Esophagus squamous epithelium (tissue), 4 donors: ENCODE measurements at regions not wholly inside any gene's neighbourhood (a gene's known extent, or its start where the extent isn't known, plus 50 kb on each side); places are given as distances from the start of the nearest gene placed in this dataset.

ENCODE experiments used
- POLR2A ChIP-seq, 4 donors: fragments of 450-650 bp; IDR thresholded peaks; one replicate each; pipeline ENCODE4 v1.6.1; 2017; ENCODE audit warnings: antibody characterized with exemption in 4 of 4, mild to moderate bottlenecking in 4 of 4, moderate library complexity in 3 of 4
- TF ChIP-seq, protein P1 (sequence below), 6 experiments: fragments of 450-650 bp in 4 of 6; fragments of 200-600 bp in 2 of 6; sonication (generic) in 2 of 6; IDR thresholded peaks; one replicate each; pipeline ENCODE4 v1.5.1; 2016 to 2019; ENCODE audit warnings: antibody characterized with exemption in 6 of 6, mild to moderate bottlenecking in 4 of 6, moderate library complexity in 4 of 6

GRCh38 chr10:108078263-108078662 lies 913.8 kb upstream of the SORCS1 start:
- no peak for TF ChIP-seq POLR2A (IDR thresholded peaks at IDR 0.05)
- TF ChIP-seq, protein P1, sequence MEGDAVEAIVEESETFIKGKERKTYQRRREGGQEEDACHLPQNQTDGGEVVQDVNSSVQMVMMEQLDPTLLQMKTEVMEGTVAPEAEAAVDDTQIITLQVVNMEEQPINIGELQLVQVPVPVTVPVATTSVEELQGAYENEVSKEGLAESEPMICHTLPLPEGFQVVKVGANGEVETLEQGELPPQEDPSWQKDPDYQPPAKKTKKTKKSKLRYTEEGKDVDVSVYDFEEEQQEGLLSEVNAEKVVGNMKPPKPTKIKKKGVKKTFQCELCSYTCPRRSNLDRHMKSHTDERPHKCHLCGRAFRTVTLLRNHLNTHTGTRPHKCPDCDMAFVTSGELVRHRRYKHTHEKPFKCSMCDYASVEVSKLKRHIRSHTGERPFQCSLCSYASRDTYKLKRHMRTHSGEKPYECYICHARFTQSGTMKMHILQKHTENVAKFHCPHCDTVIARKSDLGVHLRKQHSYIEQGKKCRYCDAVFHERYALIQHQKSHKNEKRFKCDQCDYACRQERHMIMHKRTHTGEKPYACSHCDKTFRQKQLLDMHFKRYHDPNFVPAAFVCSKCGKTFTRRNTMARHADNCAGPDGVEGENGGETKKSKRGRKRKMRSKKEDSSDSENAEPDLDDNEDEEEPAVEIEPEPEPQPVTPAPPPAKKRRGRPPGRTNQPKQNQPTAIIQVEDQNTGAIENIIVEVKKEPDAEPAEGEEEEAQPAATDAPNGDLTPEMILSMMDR (IDR thresholded peaks at IDR 0.05) = no peak
